GM23248 (cell line): ENCODE measurements at regions not wholly inside any gene's neighbourhood (a gene's known extent, or its start where the extent isn't known, plus 50 kb on each side); places are given as distances from the start of the nearest gene placed in this dataset.

ENCODE experiments used
- DNase-seq: peaks from one replicate; pipeline ENCODE4 v3.0.0-alpha.2; 2015
- H2AFZ ChIP-seq: fragments of 200-600 bp; sonication (generic); 2 replicates; pipeline ENCODE4 v1.6.1; 2016; ENCODE audit warnings: antibody characterized with exemption
- H3F3A ChIP-seq: fragments of 200-600 bp; sonication (generic); 2 replicates; pipeline ENCODE4 v1.6.1; 2016; ENCODE audit warnings: mild to moderate bottlenecking, antibody characterized with exemption, mixed run types; ENCODE audit not compliant: insufficient read depth
- H3K27ac ChIP-seq: fragments of 200-600 bp; sonication (generic); 2 replicates; pipeline ENCODE4 v1.5.1; 2016; ENCODE audit warnings: mild to moderate bottlenecking
- H3K27me3 ChIP-seq: fragments of 200-600 bp; sonication (generic); replicated peaks from 2 replicates; pipeline ENCODE4 v1.6.1; 2016; ENCODE audit warnings: mild to moderate bottlenecking; ENCODE audit not compliant: insufficient read depth
- H3K36me3 ChIP-seq: fragments of 200-600 bp; sonication (generic); 2 replicates; pipeline ENCODE4 v1.6.1; 2016; ENCODE audit warnings: low read depth, mild to moderate bottlenecking
- H3K4me1 ChIP-seq: fragments of 200-600 bp; sonication (generic); 2 replicates; pipeline ENCODE4 v1.6.1; 2016; ENCODE audit warnings: mild to moderate bottlenecking; ENCODE audit not compliant: insufficient read depth
- H3K4me2 ChIP-seq: fragments of 200-600 bp; sonication (generic); one replicate; pipeline ENCODE4 v1.6.1; 2016; ENCODE audit warnings: mild to moderate bottlenecking; ENCODE audit not compliant: unreplicated experiment
- H3K4me3 ChIP-seq: fragments of 200-600 bp; sonication (generic); 2 replicates; pipeline ENCODE4 v1.5.1; 2016; ENCODE audit warnings: mild to moderate bottlenecking
- H3K79me2 ChIP-seq: fragments of 200-600 bp; sonication (generic); 2 replicates; pipeline ENCODE4 v1.6.1; 2016; ENCODE audit warnings: mild to moderate bottlenecking; ENCODE audit not compliant: insufficient read depth
- H3K9ac ChIP-seq: fragments of 200-600 bp; sonication (generic); 2 replicates; pipeline ENCODE4 v1.6.1; 2016; ENCODE audit warnings: mild to moderate bottlenecking
- H3K9me2 ChIP-seq: fragments of 200-600 bp; sonication (generic); 2 replicates; pipeline ENCODE4 v1.6.1; 2016; ENCODE audit warnings: mixed run types, mild to moderate bottlenecking, moderate library complexity; ENCODE audit not compliant: insufficient read depth
- H3K9me3 ChIP-seq: fragments of 200-600 bp; sonication (generic); one replicate; pipeline ENCODE4 v1.6.1; 2017; ENCODE audit warnings: low read depth
- H4K20me1 ChIP-seq: fragments of 200-600 bp; sonication (generic); 2 replicates; pipeline ENCODE4 v1.6.0; 2016; ENCODE audit not compliant: insufficient read depth
- EZH2 ChIP-seq: fragments of 200-600 bp; sonication (generic); IDR thresholded peaks from 2 replicates; pipeline ENCODE4 v1.6.1; 2018; ENCODE audit warnings: antibody characterized with exemption, mild to moderate bottlenecking; ENCODE audit not compliant: insufficient read depth, poor library complexity, severe bottlenecking
- EZH2phosphoT487 ChIP-seq: fragments of 200-600 bp; sonication (generic); IDR thresholded peaks from 2 replicates; pipeline ENCODE4 v1.6.1; 2018; ENCODE audit warnings: antibody characterized with exemption, moderate library complexity, mild to moderate bottlenecking, low read depth; ENCODE audit not compliant: insufficient read depth
- WGBS, 2 experiments: methylation state at CpG; one replicate each; pipeline ENCODE4 v1.1.6; 2015 to 2017; ENCODE audit warnings: low lambda C conversion rate in 2 of 2, low coverage in 1 of 2; ENCODE audit errors: missing lambda C conversion rate in 2 of 2; 5-methylcytosine and 5-hydroxymethylcytosine counted together
- in situ Hi-C: fragments of 300-500 bp; cut with MboI; formaldehyde crosslinking; loops from 2 replicates; pipeline ENCODE4 v1.15.0; 2020

GRCh38 chr7:131244259-131244852, 83.3 kb upstream of the MKLN1 start:
- Histone ChIP-seq H3K9me3 (no peaks in the 10 kb centered on the region), H3K9ac (0 out of 2 replicates have a peak overlapping the region, but pooled peaks have one; percentile 6), H3K9me2 (no peaks in the 10 kb centered on the region), H3K4me3 (no peak overlapping the region), H3F3A (peaks cover 12% of the 10 kb centered on the region), H3K36me3 (no peaks in the 10 kb centered on the region), H3K27me3 (no peaks in the 10 kb centered on the region), H2AFZ (0 out of 2 replicates have a peak overlapping the region, but pooled peaks have one; percentile 7), H3K79me2 (no peaks in the 10 kb centered on the region), H3K4me2 (peak overlapping the region; percentile 8), H4K20me1 (no peaks in the 10 kb centered on the region), H3K27ac (peak overlapping the region; percentile 51), H3K4me1 (peaks cover 23% of the 10 kb centered on the region)
- in situ Hi-C loops: no loop called here
- peak; percentile 95 for DNase-seq
- 42 to 45% methylated on average over 13 of the region's 13 CpGs for WGBS, 2 experiments
- TF ChIP-seq EZH2phosphoT487 (no peak), EZH2 (no peak)

GRCh38 chr7:131249003-131249402, 78.7 kb upstream of the MKLN1 start:
- no peaks in the 10 kb centered on the region for H3K79me2 ChIP-seq
- H3K27ac ChIP-seq: peak overlapping the region; percentile 46
- in situ Hi-C loops: no loop called here
- no peaks in the 10 kb centered on the region for H3K9me3 ChIP-seq
- no peak overlapping the region for H3K4me3 ChIP-seq
- H3F3A ChIP-seq: peaks cover 10% of the 10 kb centered on the region
- WGBS, 2 experiments: 0 to 15% methylated on average over 1 of the region's 1 CpG
- peaks cover 20% of the 10 kb centered on the region for H3K4me1 ChIP-seq
- H3K36me3 ChIP-seq: no peaks in the 10 kb centered on the region
- no peak for TF ChIP-seq EZH2phosphoT487
- no peak for TF ChIP-seq EZH2
- peak; percentile 99 for DNase-seq
- no peaks in the 10 kb centered on the region for H4K20me1 ChIP-seq
- H3K9ac ChIP-seq: no peak overlapping the region
- no peaks in the 10 kb centered on the region for H3K27me3 ChIP-seq
- H2AFZ ChIP-seq: no peak overlapping the region
- H3K9me2 ChIP-seq: no peaks in the 10 kb centered on the region
- peak overlapping the region; percentile 35 for H3K4me2 ChIP-seq

GRCh38 chr7:131249483-131249882, 78.2 kb upstream of the MKLN1 start:
- in situ Hi-C loops: no loop called here
- peaks cover 2% of the 10 kb centered on the region for H3K9me3 ChIP-seq
- no peak overlapping the region for H3K9ac ChIP-seq
- DNase-seq: no peak
- peak overlapping the region; percentile 25; the same call in 1 of the 2 replicates for H3K27ac ChIP-seq
- peaks cover 16% of the 10 kb centered on the region for H3K4me1 ChIP-seq
- H3K27me3 ChIP-seq: no peaks in the 10 kb centered on the region
- 81 to 82% methylated on average over 3 of the region's 3 CpGs for WGBS, 2 experiments
- no peak overlapping the region for H3K4me2 ChIP-seq
- no peak overlapping the region for H3K4me3 ChIP-seq
- H4K20me1 ChIP-seq: no peaks in the 10 kb centered on the region
- no peaks in the 10 kb centered on the region for H3K79me2 ChIP-seq
- no peak overlapping the region for H2AFZ ChIP-seq
- no peaks in the 10 kb centered on the region for H3K36me3 ChIP-seq
- TF ChIP-seq EZH2phosphoT487 (no peak), EZH2 (no peak)
- H3K9me2 ChIP-seq: no peaks in the 10 kb centered on the region
- peaks cover 8% of the 10 kb centered on the region; the same call in 1 of the 2 replicates for H3F3A ChIP-seq

GRCh38 chr7:131250331-131250730, 77.3 kb upstream of the MKLN1 start:
- peaks cover 4% of the 10 kb centered on the region for H3K9me3 ChIP-seq
- H3K9ac ChIP-seq: no peak overlapping the region
- H3K4me1 ChIP-seq: peaks cover 12% of the 10 kb centered on the region
- in situ Hi-C loops: no loop called here
- WGBS, 2 experiments: 89 to 95% methylated on average over 4 of the region's 4 CpGs
- no peak overlapping the region for H2AFZ ChIP-seq
- no peaks in the 10 kb centered on the region for H3K9me2 ChIP-seq
- no peaks in the 10 kb centered on the region for H4K20me1 ChIP-seq
- H3F3A ChIP-seq: peaks cover 8% of the 10 kb centered on the region; the same call in 1 of the 2 replicates
- H3K4me3 ChIP-seq: no peak overlapping the region
- no peak for DNase-seq
- no peak overlapping the region for H3K27ac ChIP-seq
- H3K4me2 ChIP-seq: no peak overlapping the region
- H3K79me2 ChIP-seq: no peaks in the 10 kb centered on the region
- no peaks in the 10 kb centered on the region for H3K36me3 ChIP-seq
- no peaks in the 10 kb centered on the region for H3K27me3 ChIP-seq
- no peak for TF ChIP-seq EZH2phosphoT487
- TF ChIP-seq EZH2: no peak
